Ascending aorta (tissue), 2 donors: ENCODE measurements at regions not wholly inside any gene's neighbourhood (a gene's known extent, or its start where the extent isn't known, plus 50 kb on each side); places are given as distances from the start of the nearest gene placed in this dataset.

Experiments
- DNase-seq, 2 donors: peaks; one replicate each; pipeline ENCODE4 v3.0.0-alpha.2; 2019; ENCODE audit warnings: low spot score in 2 of 2
- H3K27ac ChIP-seq, 2 donors: fragments of 200-600 bp; sonication (generic); one replicate each; pipeline ENCODE4 v1.5.1; 2016 to 2017; ENCODE audit warnings: mild to moderate bottlenecking in 1 of 2
- H3K27me3 ChIP-seq: fragments of 200-600 bp; sonication (generic); one replicate; pipeline ENCODE4 v1.5.1; 2017
- H3K36me3 ChIP-seq, 2 donors: fragments of 200-600 bp; sonication (generic); one replicate each; pipeline ENCODE4 v1.5.1; 2016
- H3K4me1 ChIP-seq, 2 donors: fragments of 200-600 bp; sonication (generic); one replicate each; pipeline ENCODE4 v1.5.1; 2016 to 2017; ENCODE audit warnings: mild to moderate bottlenecking in 1 of 2
- H3K4me3 ChIP-seq, 2 donors: fragments of 200-600 bp; sonication (generic); one replicate each; pipeline ENCODE4 v1.5.1; 2016 to 2017; ENCODE audit warnings: mild to moderate bottlenecking in 1 of 2
- H3K9me3 ChIP-seq, 2 donors: fragments of 200-600 bp; sonication (generic); one replicate each; pipeline ENCODE4 v1.5.1; 2016
- intact Hi-C: fragments of 100-400 bp; cut with DNase I; formaldehyde crosslinking; loops from one replicate; pipeline ENCODE4 v1.15.1; 2023
- TF ChIP-seq, protein P1 (sequence below), 3 experiments: fragments of 200-600 bp in 2 of 3; fragments of 450-650 bp in 1 of 3; sonication (generic) in 2 of 3; IDR thresholded peaks; one replicate each; pipeline ENCODE4 v1.5.1; 2016 to 2019; ENCODE audit warnings: antibody characterized with exemption in 3 of 3, mild to moderate bottlenecking in 1 of 3, moderate library complexity in 1 of 3

DNA sequence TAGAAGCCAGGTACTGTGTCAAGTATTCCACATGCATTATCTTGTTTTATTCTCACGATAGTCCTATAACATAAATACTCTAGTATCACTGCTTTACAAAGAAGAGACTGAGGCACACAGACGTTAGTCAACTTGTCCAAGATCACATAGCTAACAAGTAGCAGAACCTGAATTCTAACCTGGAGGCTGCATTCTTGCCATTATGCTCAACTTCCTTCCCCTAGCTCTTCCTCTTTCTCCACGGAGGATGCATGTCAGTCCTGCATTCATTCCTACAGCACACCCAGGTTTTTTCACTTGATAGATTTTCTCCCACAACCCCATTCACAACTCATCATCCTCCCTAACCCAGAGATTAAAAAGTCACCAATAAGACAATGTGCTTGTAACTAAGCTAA is 388.5 kb upstream of the NFE2L3 start:
- intact Hi-C loops: no loop called here
- Histone ChIP-seq H3K36me3 (no peaks in the 10 kb centered on the region), H3K4me3 (no peak overlapping the region), H3K27me3 (no peaks in the 10 kb centered on the region), H3K27ac (no peak overlapping the region), H3K9me3 (no peaks in the 10 kb centered on the region), H3K4me1 (no peaks in the 10 kb centered on the region)
- TF ChIP-seq, protein P1, sequence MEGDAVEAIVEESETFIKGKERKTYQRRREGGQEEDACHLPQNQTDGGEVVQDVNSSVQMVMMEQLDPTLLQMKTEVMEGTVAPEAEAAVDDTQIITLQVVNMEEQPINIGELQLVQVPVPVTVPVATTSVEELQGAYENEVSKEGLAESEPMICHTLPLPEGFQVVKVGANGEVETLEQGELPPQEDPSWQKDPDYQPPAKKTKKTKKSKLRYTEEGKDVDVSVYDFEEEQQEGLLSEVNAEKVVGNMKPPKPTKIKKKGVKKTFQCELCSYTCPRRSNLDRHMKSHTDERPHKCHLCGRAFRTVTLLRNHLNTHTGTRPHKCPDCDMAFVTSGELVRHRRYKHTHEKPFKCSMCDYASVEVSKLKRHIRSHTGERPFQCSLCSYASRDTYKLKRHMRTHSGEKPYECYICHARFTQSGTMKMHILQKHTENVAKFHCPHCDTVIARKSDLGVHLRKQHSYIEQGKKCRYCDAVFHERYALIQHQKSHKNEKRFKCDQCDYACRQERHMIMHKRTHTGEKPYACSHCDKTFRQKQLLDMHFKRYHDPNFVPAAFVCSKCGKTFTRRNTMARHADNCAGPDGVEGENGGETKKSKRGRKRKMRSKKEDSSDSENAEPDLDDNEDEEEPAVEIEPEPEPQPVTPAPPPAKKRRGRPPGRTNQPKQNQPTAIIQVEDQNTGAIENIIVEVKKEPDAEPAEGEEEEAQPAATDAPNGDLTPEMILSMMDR (IDR thresholded peaks at IDR 0.05): no peak
- no peak for DNase-seq

DNA sequence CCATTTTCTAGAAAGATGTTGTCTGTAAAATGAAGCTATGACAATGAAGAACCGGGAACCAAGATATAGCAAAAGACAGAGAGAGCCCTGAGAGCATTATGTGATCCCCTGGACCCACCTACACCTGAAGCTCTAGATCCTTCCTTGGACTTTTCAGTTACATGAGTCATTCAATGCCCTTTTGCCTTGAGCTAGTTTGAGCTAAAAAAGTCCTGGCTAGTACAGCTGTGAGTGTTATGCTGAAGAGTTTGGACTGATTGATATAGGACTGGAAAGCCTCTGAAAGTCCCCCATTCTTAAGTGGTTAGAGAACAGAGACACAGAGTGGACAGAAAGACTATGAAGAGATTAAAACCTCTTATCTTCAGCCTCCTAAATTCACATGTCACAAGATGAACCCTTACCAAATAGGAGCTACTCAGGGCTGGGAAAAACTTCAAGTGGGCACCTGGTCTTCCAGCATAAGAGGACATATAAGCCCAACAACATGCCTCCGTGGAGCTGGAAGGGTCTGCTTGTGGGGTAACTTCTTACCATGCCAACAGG is 386.8 kb upstream of the NFE2L3 start:
- Histone ChIP-seq H3K9me3 (no peaks in the 10 kb centered on the region), H3K36me3 (no peaks in the 10 kb centered on the region), H3K4me1 (no peaks in the 10 kb centered on the region), H3K4me3 (no peak overlapping the region), H3K27ac (no peak overlapping the region), H3K27me3 (no peaks in the 10 kb centered on the region)
- no peak for DNase-seq
- TF ChIP-seq, protein P1 (IDR thresholded peaks at IDR 0.05): no peak
- intact Hi-C loops: no loop called here

DNA sequence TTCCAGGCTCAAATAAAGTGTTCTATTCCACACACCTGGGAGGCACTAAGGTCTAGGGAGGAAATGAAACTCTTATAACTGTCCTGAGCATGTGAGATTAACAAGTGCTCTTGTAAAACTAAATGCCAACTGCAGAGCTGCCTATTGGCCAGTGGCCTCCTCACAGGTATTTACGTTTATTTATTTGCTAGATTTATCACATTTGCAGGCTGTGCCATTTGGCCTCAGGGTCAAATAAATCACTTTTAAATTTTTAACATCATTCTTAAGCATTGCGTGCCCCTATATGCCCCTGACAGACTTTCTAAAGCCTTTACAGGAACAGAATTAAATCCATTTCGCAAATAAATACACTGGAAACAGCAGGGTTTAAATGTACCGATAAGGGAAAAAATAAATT is 381.8 kb upstream of the NFE2L3 start:
- TF ChIP-seq, protein P1 (IDR thresholded peaks at IDR 0.05): no peak
- Histone ChIP-seq H3K4me1 (no peaks in the 10 kb centered on the region), H3K9me3 (no peaks in the 10 kb centered on the region), H3K36me3 (no peaks in the 10 kb centered on the region), H3K27me3 (no peaks in the 10 kb centered on the region), H3K4me3 (no peak overlapping the region), H3K27ac (peak overlapping the region in 1 of 2 donors; percentile 5)
- intact Hi-C loops: no loop called here
- no peak for DNase-seq

DNA sequence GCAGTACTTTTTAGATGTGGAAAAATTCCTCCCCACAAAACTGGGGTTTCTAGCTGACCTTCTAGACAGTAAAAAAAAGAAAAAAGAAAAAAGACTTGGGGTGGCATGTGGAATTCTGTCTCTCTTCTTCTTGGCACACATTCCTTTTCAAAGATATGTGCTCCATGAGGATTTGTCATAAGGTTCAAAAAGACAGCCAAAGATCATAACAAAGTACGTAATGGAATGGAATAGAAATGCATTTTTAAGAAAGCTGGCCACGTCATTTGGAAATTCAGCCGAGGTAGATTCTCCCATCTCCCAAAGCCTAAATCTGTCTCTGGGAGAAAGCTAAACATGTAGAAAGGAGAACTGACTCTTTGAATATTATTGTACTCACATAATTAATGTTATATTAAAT is 381.3 kb upstream of the NFE2L3 start:
- Histone ChIP-seq H3K4me3 (no peak overlapping the region), H3K4me1 (no peaks in the 10 kb centered on the region), H3K36me3 (no peaks in the 10 kb centered on the region), H3K9me3 (no peaks in the 10 kb centered on the region), H3K27me3 (no peaks in the 10 kb centered on the region), H3K27ac (peak overlapping the region in 1 of 2 donors; percentile 5)
- DNase-seq: no peak
- intact Hi-C loops: no loop called here
- TF ChIP-seq, protein P1 (IDR thresholded peaks at IDR 0.05): no peak

DNA sequence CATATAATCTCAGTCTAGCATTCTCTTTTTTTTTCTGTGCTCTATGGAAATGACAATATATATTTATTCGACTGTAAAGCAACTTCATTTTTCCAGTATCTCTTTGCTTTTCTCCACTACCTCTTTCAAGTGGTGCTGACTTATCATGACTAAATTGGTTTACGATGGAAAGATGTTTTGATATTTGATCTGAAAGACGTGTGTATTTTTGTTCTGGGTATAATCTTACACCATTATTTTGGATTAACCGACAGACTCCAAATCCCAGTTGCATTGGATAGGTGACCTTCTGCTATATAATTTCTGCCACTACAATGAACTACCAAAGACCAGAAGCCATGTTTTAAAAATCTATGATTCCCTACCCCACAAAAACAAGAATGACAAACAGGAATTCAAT is 380.5 kb upstream of the NFE2L3 start:
- Histone ChIP-seq H3K27ac (no peak overlapping the region), H3K4me3 (no peak overlapping the region), H3K27me3 (no peaks in the 10 kb centered on the region), H3K36me3 (no peaks in the 10 kb centered on the region), H3K4me1 (no peaks in the 10 kb centered on the region), H3K9me3 (no peaks in the 10 kb centered on the region)
- TF ChIP-seq, protein P1 (IDR thresholded peaks at IDR 0.05): no peak
- intact Hi-C loops: no loop called here
- DNase-seq: no peak

DNA sequence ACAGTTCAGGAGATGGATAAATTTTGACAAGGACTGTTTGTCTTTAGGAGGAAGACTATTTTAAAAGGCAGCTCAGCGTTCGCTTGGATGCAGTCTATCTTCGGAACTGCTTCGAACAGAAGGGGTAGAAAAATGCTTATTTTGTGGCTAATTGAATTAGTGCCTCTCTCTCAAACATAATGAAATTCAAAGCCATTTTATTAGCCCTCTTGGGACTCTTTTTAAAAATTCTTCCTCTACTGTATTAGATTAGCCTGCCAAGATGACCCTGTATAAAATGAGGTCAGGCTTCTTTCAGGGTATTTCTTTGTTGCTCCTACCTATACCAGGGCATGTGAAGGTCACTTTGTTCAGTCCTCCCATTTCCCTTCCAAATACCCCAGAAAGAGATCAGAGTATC is 379.2 kb upstream of the NFE2L3 start:
- intact Hi-C loops: no loop called here

More for the DNA sequence above, 379.2 kb upstream of the NFE2L3 start:
- no peaks in the 10 kb centered on the region for H3K4me1 ChIP-seq
- no peak overlapping the region for H3K27ac ChIP-seq
- no peaks in the 10 kb centered on the region for H3K9me3 ChIP-seq
- no peak overlapping the region for H3K4me3 ChIP-seq
- H3K36me3 ChIP-seq: no peaks in the 10 kb centered on the region
- no peaks in the 10 kb centered on the region for H3K27me3 ChIP-seq
- no peak for DNase-seq
- TF ChIP-seq, protein P1 (IDR thresholded peaks at IDR 0.05): no peak
